ENCODE measurements at regions not wholly inside any gene's neighbourhood (a gene's known extent, or its start where the extent isn't known, plus 50 kb on each side); places are given as distances from the start of the nearest gene placed in this dataset.

- TF ChIP-seq POLR2A (IDR thresholded peaks at IDR 0.05): no peak
- peak in 2 of 3 donors; percentile 51 to 57 for TF ChIP-seq POLR2AphosphoS5 (IDR thresholded peaks at IDR 0.05)
These were observed 134.0 kb upstream of the MGAT5 start for GRCh38 chr2:134119713-134120405.
